DOHH2 (cell line): ENCODE measurements at regions not wholly inside any gene's neighbourhood (a gene's known extent, or its start where the extent isn't known, plus 50 kb on each side); places are given as distances from the start of the nearest gene placed in this dataset.

Experiments used
- H3F3A ChIP-seq: fragments of 200-600 bp; sonication (generic), shearing (Covaris generic); 2 replicates; pipeline ENCODE4 v1.6.0; 2016; ENCODE audit warnings: antibody characterized with exemption, mild to moderate bottlenecking; ENCODE audit not compliant: control insufficient read depth, insufficient read depth
- H3K27ac ChIP-seq: fragments of 200-600 bp; sonication (generic); 2 replicates; pipeline ENCODE4 v1.5.1; 2014; ENCODE audit warnings: low read depth, mild to moderate bottlenecking, low read length, moderate library complexity
- H3K27me3 ChIP-seq: fragments of 200-600 bp; sonication (generic); 2 replicates; pipeline ENCODE4 v1.6.1; 2014; ENCODE audit warnings: mild to moderate bottlenecking, low read length, mixed read lengths; ENCODE audit not compliant: control insufficient read depth
- H3K36me3 ChIP-seq: fragments of 200-600 bp; sonication (generic); 2 replicates; pipeline ENCODE4 v1.6.1; 2014; ENCODE audit warnings: mild to moderate bottlenecking, low read length, moderate library complexity, mixed read lengths; ENCODE audit not compliant: control insufficient read depth
- H3K4me1 ChIP-seq: fragments of 200-600 bp; sonication (generic); 2 replicates; pipeline ENCODE4 v1.6.1; 2014; ENCODE audit warnings: mild to moderate bottlenecking, low read length, mixed read lengths; ENCODE audit not compliant: control insufficient read depth
- H3K4me2 ChIP-seq: fragments of 200-600 bp; sonication (generic); 2 replicates; pipeline ENCODE4 v1.6.0; 2014; ENCODE audit warnings: mild to moderate bottlenecking, low read length, moderate library complexity
- H3K4me3 ChIP-seq: fragments of 200-600 bp; sonication (generic); 2 replicates; pipeline ENCODE4 v1.5.1; 2014; ENCODE audit warnings: mild to moderate bottlenecking, low read length, mixed read lengths
- H3K79me2 ChIP-seq: fragments of 200-600 bp; sonication (generic); 2 replicates; pipeline ENCODE4 v1.6.1; 2014; ENCODE audit warnings: mild to moderate bottlenecking, low read length, mixed read lengths; ENCODE audit not compliant: control insufficient read depth
- H3K9me2 ChIP-seq: fragments of 200-600 bp; sonication (generic); replicated peaks from 2 replicates; pipeline ENCODE4 v1.6.1; 2014; ENCODE audit warnings: mild to moderate bottlenecking, low read length, mixed read lengths; ENCODE audit not compliant: control insufficient read depth
- H3K9me3 ChIP-seq: fragments of 200-600 bp; sonication (generic); 2 replicates; pipeline ENCODE4 v1.6.1; 2014; ENCODE audit warnings: antibody characterized with exemption, low read length, mixed read lengths; ENCODE audit not compliant: control insufficient read depth, insufficient read depth
- H4K20me1 ChIP-seq: fragments of 200-600 bp; sonication (generic); 2 replicates; pipeline ENCODE4 v1.6.0; 2014; ENCODE audit warnings: low read depth, mild to moderate bottlenecking, antibody characterized with exemption, low read length, moderate library complexity; ENCODE audit not compliant: control insufficient read depth, insufficient read depth
- CTCF ChIP-seq: fragments of 200-600 bp; sonication (generic); IDR thresholded peaks from one replicate; pipeline ENCODE4 v1.5.1; 2014; ENCODE audit warnings: antibody characterized with exemption, mild to moderate bottlenecking, low read depth, low read length; ENCODE audit not compliant: poor library complexity, severe bottlenecking
- EZH2phosphoT487 ChIP-seq: fragments of 200-600 bp; sonication (generic); IDR thresholded peaks from 2 replicates; pipeline ENCODE4 v1.6.1; 2017; ENCODE audit warnings: borderline replicate concordance, mild to moderate bottlenecking, antibody characterized with exemption, low read length, moderate library complexity, mixed read lengths

DNA sequence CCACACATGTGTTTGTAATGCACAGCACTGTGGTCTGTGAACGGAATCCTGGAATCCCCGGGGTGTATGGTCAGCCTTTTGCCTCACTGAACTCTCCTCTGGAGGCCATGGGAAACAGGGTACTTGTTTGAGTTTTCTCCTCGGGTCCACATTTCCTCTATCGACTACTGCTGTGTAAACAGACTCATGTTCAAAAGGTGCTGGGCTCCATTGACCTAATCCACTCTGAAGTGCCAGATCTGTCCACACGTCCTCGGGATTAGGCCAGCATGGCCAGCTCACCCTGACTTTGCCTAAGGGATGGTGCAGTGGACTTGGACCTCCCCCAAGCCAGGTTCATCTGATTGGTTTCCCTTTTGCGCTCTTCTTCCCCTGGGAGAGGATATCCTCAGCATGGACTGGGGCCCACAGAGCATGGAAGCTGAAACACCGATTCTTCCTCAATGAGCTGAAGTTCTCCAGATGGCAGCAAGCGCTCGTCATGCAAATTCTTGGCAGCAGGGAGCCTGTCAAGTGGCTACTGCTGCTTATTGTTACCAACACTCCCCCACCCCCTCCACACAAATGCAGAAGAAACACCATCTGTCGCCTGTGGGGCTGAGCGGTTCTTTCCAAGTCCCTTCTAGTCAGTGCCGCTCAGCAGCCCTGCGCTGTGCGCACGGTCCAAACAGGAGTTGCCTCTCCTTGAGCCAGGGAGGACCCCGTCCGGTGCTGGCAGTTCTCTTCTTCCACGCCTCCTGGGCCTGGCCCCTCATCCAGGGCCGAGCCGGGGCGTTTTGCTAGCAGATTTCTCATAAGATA, 292.6 kb upstream of the MARCKS start:
- no peaks in the 10 kb centered on the region for H3K27me3 ChIP-seq
- no peaks in the 10 kb centered on the region for H3F3A ChIP-seq
- no peaks in the 10 kb centered on the region for H3K36me3 ChIP-seq
- no peaks in the 10 kb centered on the region for H3K9me2 ChIP-seq
- no peaks in the 10 kb centered on the region for H3K9me3 ChIP-seq
- no peak overlapping the region for H3K4me3 ChIP-seq
- TF ChIP-seq CTCF: no peak
- no peak for TF ChIP-seq EZH2phosphoT487
- H3K4me2 ChIP-seq: no peak overlapping the region
- H4K20me1 ChIP-seq: no peaks in the 10 kb centered on the region
- no peaks in the 10 kb centered on the region for H3K79me2 ChIP-seq
- H3K4me1 ChIP-seq: no peaks in the 10 kb centered on the region
- no peak overlapping the region for H3K27ac ChIP-seq

DNA sequence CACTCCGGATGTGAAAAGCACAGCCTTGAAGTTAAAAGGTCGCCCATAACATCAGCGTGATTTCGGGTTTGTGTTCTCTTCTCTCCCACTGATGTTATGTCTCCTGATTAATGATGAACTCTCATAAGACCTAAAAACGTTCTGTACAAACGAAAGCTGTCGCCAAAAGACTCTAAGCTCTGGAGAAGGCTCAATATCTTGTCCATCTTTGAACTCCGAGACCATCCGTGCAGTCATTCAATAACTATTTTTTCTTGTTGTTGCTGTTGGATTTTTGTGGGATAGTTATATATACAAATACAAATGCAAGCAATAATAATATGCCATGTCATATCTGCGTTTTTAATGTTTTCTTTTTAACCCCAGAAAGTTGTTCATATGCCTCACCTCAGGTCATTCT, 291.8 kb upstream of the MARCKS start:
- H3K27me3 ChIP-seq: no peaks in the 10 kb centered on the region
- H3K4me3 ChIP-seq: no peak overlapping the region
- H3K27ac ChIP-seq: no peak overlapping the region
- no peak overlapping the region for H3K4me2 ChIP-seq
- no peaks in the 10 kb centered on the region for H3K4me1 ChIP-seq
- H3K9me3 ChIP-seq: no peaks in the 10 kb centered on the region
- no peaks in the 10 kb centered on the region for H3K9me2 ChIP-seq
- H4K20me1 ChIP-seq: no peaks in the 10 kb centered on the region
- no peaks in the 10 kb centered on the region for H3F3A ChIP-seq
- H3K79me2 ChIP-seq: no peaks in the 10 kb centered on the region
- TF ChIP-seq CTCF (no peak), EZH2phosphoT487 (no peak)
- no peaks in the 10 kb centered on the region for H3K36me3 ChIP-seq

DNA sequence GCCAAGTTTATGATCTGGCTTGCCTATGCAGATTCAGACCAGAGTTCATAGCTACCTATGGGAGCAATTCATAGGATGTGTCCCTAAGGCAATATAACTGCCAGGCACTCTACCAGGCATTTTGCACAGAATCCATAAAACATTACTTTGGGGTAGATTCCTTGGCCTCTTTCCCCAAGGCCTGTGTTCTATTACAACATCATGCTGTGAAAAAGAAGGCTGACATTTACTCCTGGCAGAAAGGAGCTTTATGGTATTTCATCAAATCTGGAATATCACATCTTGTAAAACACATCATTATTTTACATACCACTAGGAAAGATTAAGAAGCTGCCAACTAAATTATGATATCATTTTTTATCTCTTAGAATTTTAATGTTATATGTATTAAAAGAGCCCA, 287.0 kb upstream of the MARCKS start:
- Histone ChIP-seq H4K20me1 (no peaks in the 10 kb centered on the region), H3K36me3 (no peaks in the 10 kb centered on the region), H3F3A (no peaks in the 10 kb centered on the region), H3K9me3 (no peaks in the 10 kb centered on the region), H3K9me2 (no peaks in the 10 kb centered on the region), H3K4me2 (no peak overlapping the region), H3K4me1 (no peaks in the 10 kb centered on the region), H3K79me2 (no peaks in the 10 kb centered on the region), H3K27ac (no peak overlapping the region), H3K27me3 (no peaks in the 10 kb centered on the region), H3K4me3 (no peak overlapping the region)
- TF ChIP-seq CTCF (no peak), EZH2phosphoT487 (no peak)
